AG09309 (cell line): ENCODE measurements at regions not wholly inside any gene's neighbourhood (a gene's known extent, or its start where the extent isn't known, plus 50 kb on each side); places are given as distances from the start of the nearest gene placed in this dataset.

Source experiments
- DNase-seq: peaks from one replicate; pipeline ENCODE4 v3.0.0-alpha.2; 2010; ENCODE audit warnings: low read depth
- H3K4me3 ChIP-seq: 2 replicates; pipeline ENCODE4 v1.5.1; 2011; ENCODE audit warnings: mild to moderate bottlenecking, low read depth, low read length, moderate library complexity; ENCODE audit not compliant: control insufficient read depth
- CTCF ChIP-seq: IDR thresholded peaks from 2 replicates; pipeline ENCODE4 v1.5.1; 2011; ENCODE audit warnings: mild to moderate bottlenecking, low read depth, low read length, inconsistent platforms; ENCODE audit not compliant: insufficient read depth, control insufficient read depth; ENCODE audit errors: missing control alignments

GRCh38 chr3:135382621-135383020, 582.9 kb upstream of the PPP2R3A start:
- TF ChIP-seq CTCF, result no peak
- DNase-seq, result no peak
- H3K4me3 ChIP-seq, result no peak overlapping the region

GRCh38 chr3:135383301-135383700, 582.2 kb upstream of the PPP2R3A start:
- no peak for DNase-seq
- no peak for TF ChIP-seq CTCF

DNA sequence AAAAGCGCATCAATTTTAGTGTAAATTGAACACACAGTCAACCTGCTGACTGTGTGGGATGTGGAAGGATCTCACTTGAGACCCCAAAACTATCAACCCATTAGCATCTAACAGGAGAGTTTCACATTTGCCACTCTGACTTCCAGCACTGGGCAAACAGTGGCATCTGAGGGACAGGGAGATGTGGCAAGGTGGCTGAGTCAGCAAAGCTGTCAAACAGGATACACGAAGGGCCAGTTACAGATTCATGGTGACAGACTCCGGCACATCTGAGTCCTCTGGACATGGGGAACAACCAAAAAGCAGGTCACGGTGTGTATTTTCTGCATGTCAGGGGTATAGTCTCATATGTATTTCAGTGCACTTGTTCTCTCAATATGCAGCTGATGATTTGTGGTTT, 573.4 kb upstream of the PPP2R3A start:
- H3K4me3 ChIP-seq, result no peak overlapping the region
- DNase-seq, result no peak
- no peak for TF ChIP-seq CTCF

More at GRCh38 chr3:135383301-135383700, 582.2 kb upstream of the PPP2R3A start:
- H3K4me3 ChIP-seq, result no peak overlapping the region

DNA sequence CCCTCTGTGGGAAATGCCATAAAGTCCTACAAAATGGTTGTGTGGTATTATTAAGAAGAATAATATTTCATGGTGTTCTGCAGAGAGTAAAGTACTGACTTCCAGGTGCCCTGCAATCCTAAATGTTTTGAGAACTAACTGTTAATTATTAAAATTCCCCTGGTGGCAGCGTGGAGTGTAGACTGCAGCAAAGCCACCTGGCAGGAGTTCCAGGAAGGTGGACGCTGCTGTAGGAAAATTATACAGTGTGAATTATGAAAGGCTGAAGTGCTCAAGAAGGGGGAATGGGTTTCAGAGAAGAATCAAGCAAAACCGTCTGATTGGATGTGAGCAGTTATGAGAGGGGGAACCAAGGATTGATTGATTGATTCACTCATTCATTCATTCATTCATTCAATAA, 572.4 kb upstream of the PPP2R3A start:
- DNase-seq, result no peak
- no peak overlapping the region for H3K4me3 ChIP-seq
- no peak for TF ChIP-seq CTCF

DNA sequence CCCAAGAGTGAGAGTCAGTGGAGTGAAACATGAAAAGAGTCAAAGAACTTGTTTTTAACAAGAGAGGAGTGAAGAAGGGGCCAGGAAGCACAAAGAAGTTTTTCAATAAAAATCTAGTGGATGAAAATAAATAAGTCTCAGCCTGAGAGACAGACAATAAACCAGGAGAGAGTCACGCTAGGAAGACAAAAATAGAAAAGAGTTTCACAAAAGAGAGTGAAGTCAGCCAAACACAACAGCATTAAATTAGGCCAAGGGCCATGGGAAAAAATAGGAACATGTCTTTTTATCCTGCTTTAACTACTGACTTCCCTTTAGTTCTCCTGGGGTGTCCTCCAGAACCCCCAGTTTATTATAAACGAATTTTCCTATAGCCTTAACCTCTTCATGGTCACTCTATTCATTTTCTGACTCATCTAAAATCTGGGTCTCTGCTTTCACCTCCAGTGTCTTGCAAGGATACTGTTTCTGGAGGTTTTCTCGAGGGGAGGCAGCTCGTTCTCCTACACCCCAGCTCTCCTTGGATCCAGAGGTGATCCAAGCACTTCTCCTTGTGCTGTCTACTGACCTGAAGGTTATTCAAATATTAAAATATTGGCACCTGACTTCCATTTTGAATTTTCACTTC, 571.5 kb upstream of the PPP2R3A start:
- H3K4me3 ChIP-seq, result no peak overlapping the region
- DNase-seq, result no peak
- TF ChIP-seq CTCF, result no peak

DNA sequence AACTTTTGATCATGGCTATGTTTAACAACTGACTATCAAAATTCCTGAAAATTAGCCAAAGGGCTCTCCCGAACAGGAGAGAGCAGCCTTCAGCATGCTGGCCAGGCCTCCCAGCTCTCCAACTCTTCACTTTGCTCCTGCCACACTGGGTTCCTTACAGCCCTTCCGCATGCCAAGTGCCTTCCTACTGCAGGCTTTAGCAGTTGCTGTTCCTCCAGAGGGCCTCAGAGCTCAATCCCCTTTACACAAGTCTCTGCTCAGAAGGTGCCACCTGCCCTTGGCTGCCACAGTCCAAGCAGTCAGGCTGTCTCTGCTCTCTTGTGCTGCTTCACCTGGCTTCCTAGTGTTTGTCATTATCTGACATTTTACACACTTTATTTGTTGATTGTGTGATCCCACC, 553.1 kb upstream of the PPP2R3A start:
- no peak for TF ChIP-seq CTCF
- no peak for DNase-seq
- H3K4me3 ChIP-seq, result no peak overlapping the region

DNA sequence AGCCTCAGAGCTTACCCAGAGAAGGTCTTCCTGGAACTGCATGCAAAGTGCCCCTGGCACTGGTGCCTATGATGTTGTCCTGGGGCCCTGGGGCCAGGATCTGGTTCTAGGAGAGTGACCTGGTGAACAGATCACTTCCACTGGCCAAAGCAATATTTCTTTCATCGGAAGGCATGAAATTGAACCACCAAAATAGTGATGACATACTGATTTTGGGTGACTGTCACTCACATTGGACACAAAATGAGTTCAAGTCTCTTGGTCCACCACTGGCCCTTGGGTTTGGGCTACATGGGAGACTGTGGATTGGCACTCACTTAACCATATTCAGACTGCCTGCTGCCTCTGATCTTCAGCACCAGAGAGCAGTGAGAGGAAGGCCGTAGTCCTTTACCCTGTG, 549.3 kb upstream of the PPP2R3A start:
- no peak for TF ChIP-seq CTCF
- H3K4me3 ChIP-seq, result no peak overlapping the region
- no peak for DNase-seq
